Breast epithelium (tissue), 4 donors: ENCODE measurements at regions not wholly inside any gene's neighbourhood (a gene's known extent, or its start where the extent isn't known, plus 50 kb on each side); places are given as distances from the start of the nearest gene placed in this dataset.
A peak's percentile ranks its signal among the peaks of the same experiment; 100 is the strongest.

ENCODE experiments used
- DNase-seq, 2 donors: peaks; one replicate each; pipeline ENCODE4 v3.0.0-alpha.2; 2019; ENCODE audit warnings: low spot score in 2 of 2
- H3K27ac ChIP-seq, 2 donors: fragments of 200-600 bp; sonication (generic) in 1 of 2; one replicate each; pipeline ENCODE4 v1.5.1; 2016 to 2019; ENCODE audit warnings: mild to moderate bottlenecking in 1 of 2
- H3K27me3 ChIP-seq, 2 donors: fragments of 200-600 bp; sonication (generic) in 1 of 2; one replicate each; pipeline versions ENCODE4 v1.5.1 to v1.6.0; 2017 to 2019; ENCODE audit warnings: control low read depth in 1 of 2, mild to moderate bottlenecking in 1 of 2
- H3K36me3 ChIP-seq: fragments of 200-600 bp; one replicate; pipeline ENCODE4 v1.5.1; 2019
- H3K4me1 ChIP-seq, 2 donors: fragments of 200-600 bp; sonication (generic); one replicate each; pipeline ENCODE4 v1.5.1; 2016 to 2019; ENCODE audit warnings: control low read depth in 1 of 2
- H3K4me3 ChIP-seq, 3 donors: fragments of 200-600 bp; sonication (generic); 1 replicate in 2 of 3; 2 replicates in 1 of 3; pipeline ENCODE4 v1.5.1; 2016 to 2019; ENCODE audit warnings: mild to moderate bottlenecking in 3 of 3, moderate library complexity in 2 of 3
- H3K9me3 ChIP-seq, 2 donors: fragments of 200-600 bp; sonication (generic) in 1 of 2; one replicate each; pipeline ENCODE4 v1.5.1; 2016 to 2019; ENCODE audit warnings: control low read depth in 1 of 2
- POLR2A ChIP-seq: fragments of 450-650 bp; IDR thresholded peaks from one replicate; pipeline ENCODE4 v1.6.1; 2016; ENCODE audit warnings: antibody characterized with exemption, mild to moderate bottlenecking, moderate library complexity
- POLR2AphosphoS5 ChIP-seq, 3 donors: sonication (generic); formaldehyde crosslinking; IDR thresholded peaks; one replicate each; pipeline ENCODE4 v1.6.1; 2017; ENCODE audit warnings: antibody characterized with exemption in 3 of 3
- intact Hi-C: fragments of 100-400 bp; cut with DNase I; formaldehyde crosslinking; loops from one replicate; pipeline ENCODE4 v1.15.1; 2023; ENCODE audit warnings: low total_unique reads
- TF ChIP-seq, protein P1 (sequence below), 3 donors: fragments of 450-650 bp; IDR thresholded peaks; one replicate each; pipeline ENCODE4 v1.5.1; 2016 to 2017; ENCODE audit warnings: antibody characterized with exemption in 3 of 3, mild to moderate bottlenecking in 3 of 3, moderate library complexity in 3 of 3

DNA sequence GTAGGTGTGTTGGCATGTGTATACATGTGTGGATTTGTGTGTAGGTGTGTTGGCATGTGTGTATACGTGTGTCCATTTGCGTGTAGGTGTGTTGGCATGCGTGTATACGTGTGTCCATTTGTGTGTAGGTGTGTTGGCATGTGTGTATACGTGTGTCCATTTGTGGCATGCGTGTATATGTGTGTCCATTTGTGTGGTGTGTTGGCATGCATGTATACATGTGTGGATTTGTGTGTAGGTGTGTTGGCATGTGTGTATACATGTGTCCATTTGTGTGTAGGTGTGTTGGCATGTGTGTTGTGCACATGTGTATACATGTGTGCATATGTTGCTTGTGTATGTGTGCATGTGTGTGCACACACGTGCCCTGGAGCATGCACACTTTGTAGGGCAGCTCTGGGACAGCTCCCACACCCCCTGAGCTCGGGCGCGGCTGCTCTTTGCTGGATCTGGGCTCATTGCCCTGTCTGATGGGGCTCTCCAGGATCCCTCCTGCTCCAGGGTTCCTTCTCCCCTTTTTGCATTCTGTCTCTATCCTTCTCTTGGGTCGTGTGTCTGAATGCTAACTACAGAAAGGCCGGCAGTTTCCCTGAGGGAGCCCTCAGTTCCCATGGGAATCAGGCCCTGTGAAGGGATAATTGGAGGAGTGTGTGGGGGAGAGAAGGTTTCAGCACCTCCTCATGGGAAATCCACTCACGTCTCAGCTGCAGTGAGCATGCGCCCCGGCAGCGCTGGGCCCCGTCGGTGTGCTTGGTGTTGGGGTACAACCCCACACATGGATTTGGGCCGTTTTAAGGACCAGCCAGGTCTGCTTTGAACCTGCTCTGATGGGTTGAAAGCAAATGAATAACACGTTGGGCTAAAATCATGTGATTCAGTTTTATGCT is 102.0 kb downstream of the ERMARD start:
- H3K27me3 ChIP-seq, result no peaks in the 10 kb centered on the region
- H3K36me3 ChIP-seq, result no peaks in the 10 kb centered on the region
- no peaks in the 10 kb centered on the region for H3K4me1 ChIP-seq
- intact Hi-C loops, result no loop called here
- TF ChIP-seq POLR2A, result no peak
- TF ChIP-seq, protein P1, sequence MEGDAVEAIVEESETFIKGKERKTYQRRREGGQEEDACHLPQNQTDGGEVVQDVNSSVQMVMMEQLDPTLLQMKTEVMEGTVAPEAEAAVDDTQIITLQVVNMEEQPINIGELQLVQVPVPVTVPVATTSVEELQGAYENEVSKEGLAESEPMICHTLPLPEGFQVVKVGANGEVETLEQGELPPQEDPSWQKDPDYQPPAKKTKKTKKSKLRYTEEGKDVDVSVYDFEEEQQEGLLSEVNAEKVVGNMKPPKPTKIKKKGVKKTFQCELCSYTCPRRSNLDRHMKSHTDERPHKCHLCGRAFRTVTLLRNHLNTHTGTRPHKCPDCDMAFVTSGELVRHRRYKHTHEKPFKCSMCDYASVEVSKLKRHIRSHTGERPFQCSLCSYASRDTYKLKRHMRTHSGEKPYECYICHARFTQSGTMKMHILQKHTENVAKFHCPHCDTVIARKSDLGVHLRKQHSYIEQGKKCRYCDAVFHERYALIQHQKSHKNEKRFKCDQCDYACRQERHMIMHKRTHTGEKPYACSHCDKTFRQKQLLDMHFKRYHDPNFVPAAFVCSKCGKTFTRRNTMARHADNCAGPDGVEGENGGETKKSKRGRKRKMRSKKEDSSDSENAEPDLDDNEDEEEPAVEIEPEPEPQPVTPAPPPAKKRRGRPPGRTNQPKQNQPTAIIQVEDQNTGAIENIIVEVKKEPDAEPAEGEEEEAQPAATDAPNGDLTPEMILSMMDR (IDR thresholded peaks at IDR 0.05), result no peak
- no peak for TF ChIP-seq POLR2AphosphoS5 (IDR thresholded peaks at IDR 0.05)
- H3K27ac ChIP-seq, result no peak overlapping the region
- H3K9me3 ChIP-seq, result peaks cover 15 to 20% of the 10 kb centered on the region in 2 donors
- DNase-seq, result peak in 1 of 2 donors; percentile 1
- no peak overlapping the region for H3K4me3 ChIP-seq

DNA sequence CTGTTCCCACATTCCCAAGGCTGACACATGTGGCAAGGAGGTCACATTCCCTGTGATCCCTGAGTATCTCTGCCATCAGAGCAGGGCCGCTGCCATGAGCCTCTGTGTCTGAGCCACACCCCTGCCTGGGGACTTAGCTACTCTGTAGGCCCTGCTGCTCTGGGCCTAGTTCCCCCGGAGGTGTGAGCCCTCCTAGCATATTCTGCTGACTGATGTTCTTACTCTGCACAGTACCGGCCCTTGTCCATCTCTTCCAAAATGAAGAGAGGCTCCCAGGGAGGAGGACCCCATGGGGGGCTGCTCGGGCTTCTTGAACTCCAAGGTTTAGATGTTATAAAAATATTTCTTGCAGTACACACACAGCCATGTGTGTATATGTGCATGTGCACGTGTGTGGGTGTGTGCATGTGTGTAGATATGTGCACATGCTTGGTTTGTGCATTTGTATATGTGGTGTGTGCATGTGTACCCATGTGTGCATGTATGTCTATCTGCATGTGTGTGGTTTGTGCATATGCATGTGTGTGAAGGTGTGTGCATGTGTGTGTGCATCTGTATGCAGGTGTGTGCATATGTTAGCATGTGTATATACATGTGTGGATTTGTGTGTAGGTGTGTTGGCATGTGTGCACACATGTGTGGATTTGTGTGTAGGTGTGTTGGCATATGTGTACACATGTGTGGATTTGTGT is 101.2 kb downstream of the ERMARD start:
- H3K9me3 ChIP-seq, result peaks cover 8 to 12% of the 10 kb centered on the region in 2 donors
- no peak overlapping the region for H3K4me3 ChIP-seq
- peak overlapping the region in 1 of 2 donors; percentile 71 for H3K27ac ChIP-seq
- no peaks in the 10 kb centered on the region for H3K4me1 ChIP-seq
- H3K27me3 ChIP-seq, result no peaks in the 10 kb centered on the region
- intact Hi-C loops, result no loop called here
- no peaks in the 10 kb centered on the region for H3K36me3 ChIP-seq
- TF ChIP-seq POLR2AphosphoS5 (IDR thresholded peaks at IDR 0.05), result no peak
- no peak for TF ChIP-seq POLR2A
- TF ChIP-seq, protein P1 (IDR thresholded peaks at IDR 0.05), result no peak
- DNase-seq, result peak in 1 of 2 donors; percentile 33

DNA sequence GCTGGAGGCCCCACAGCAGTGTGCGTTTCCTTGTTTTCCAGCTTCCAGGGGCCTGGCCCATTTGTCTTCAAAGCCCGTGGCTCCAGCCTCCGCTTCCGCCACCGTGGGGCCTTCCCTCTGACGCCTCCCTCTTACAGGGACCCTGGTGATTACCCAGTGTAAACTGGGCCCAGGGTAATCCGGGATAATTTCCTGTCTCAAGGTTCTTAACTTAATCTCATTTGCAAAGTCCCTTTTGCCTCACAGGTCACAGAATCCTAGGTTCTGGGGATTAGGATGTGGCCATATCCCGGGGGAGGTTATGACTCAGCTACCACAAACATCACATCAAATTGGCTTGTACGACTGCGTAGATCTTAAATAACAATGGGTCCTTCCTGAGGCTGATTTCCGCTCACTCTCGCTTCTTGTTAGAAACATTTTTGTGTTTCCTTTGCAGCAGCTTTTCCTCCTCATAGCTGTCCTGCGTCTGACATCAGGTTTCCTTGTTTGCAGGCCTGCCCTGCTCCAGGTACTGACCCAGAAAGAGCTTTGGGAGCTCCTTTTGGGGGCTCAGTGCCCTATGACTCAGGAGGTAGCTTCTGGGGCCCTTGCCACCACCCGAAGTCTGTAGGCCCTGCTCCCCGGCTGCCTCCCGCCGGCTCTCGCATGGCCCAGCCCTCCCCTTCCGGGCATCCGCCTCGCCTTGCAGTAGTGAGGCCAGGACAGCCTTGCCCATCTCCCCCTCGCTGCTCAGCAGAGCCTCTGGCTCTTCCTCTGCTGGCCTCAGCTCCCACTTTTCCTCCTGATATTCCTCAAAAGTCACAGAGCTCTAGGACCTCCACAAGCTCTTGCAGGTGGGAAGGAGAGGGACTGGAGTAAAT is 100.5 kb downstream of the ERMARD start:
- H3K27me3 ChIP-seq, result no peaks in the 10 kb centered on the region
- H3K4me1 ChIP-seq, result no peaks in the 10 kb centered on the region
- TF ChIP-seq, protein P1 (IDR thresholded peaks at IDR 0.05), result no peak
- no peak for TF ChIP-seq POLR2A
- no peaks in the 10 kb centered on the region for H3K36me3 ChIP-seq
- peak in 1 of 2 donors; percentile 39 for DNase-seq
- no peak overlapping the region for H3K4me3 ChIP-seq
- H3K27ac ChIP-seq, result peak overlapping the region in 1 of 2 donors; percentile 71
- H3K9me3 ChIP-seq, result peaks cover 0 to 4% of the 10 kb centered on the region in 2 donors
- intact Hi-C loops, result no loop called here

DNA sequence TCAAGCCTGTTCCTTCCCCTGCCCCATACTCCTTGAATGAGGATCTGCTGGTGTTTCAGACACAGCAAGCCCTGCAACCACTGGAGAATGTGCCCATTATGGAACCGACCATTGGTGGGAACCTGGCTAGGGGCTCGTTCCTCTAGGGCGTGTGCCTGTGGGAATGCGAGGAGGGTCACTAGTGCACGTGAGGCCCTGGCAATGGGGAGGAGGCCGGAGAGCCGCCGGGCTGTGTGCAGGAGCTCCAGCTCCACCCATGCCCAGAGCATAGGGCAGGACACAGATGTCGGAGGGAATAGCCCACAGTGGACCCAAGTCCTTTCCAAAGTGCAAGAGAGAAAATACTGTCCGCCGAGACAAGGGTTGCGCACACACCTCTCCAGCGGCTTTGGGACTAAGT is 99.3 kb downstream of the ERMARD start:
- peak in 1 of 2 donors; percentile 24 for DNase-seq
- intact Hi-C loops, result no loop called here
- Histone ChIP-seq H3K9me3 (no peaks in the 10 kb centered on the region), H3K4me3 (no peak overlapping the region), H3K27ac (no peak overlapping the region), H3K4me1 (no peaks in the 10 kb centered on the region), H3K36me3 (no peaks in the 10 kb centered on the region), H3K27me3 (peaks cover 0 to 8% of the 10 kb centered on the region in 2 donors)
- no peak for TF ChIP-seq POLR2A
- no peak for TF ChIP-seq POLR2AphosphoS5 (IDR thresholded peaks at IDR 0.05)
- TF ChIP-seq, protein P1 (IDR thresholded peaks at IDR 0.05), result no peak
